ENCODE measurements at regions not wholly inside any gene's neighbourhood (a gene's known extent, or its start where the extent isn't known, plus 50 kb on each side); places are given as distances from the start of the nearest gene placed in this dataset.

- TF ChIP-seq CTCF (IDR thresholded peaks at IDR 0.05): no peak
- TF ChIP-seq POLR2A (IDR thresholded peaks at IDR 0.05): no peak
- TF ChIP-seq EP300 (IDR thresholded peaks at IDR 0.05): no peak
These were observed 115.7 kb downstream of the SLIT2 start for GRCh38 chr4:20367446-20367845.
